Activated T-helper 1 cell treated with anti-CD3 and anti-CD28 coated beads, Interleukin-12 subunit alpha, Interleukin-12 subunit beta, Interleukin-2, Interleukin-4 antibody, amounts not matched to agents 30 ng/mL and 10 ng/mL and 1 ng/mL, durations not matched to agents 14 hours and 24 hours and 36 hours (primary cell): ENCODE measurements at regions not wholly inside any gene's neighbourhood (a gene's known extent, or its start where the extent isn't known, plus 50 kb on each side); places are given as distances from the start of the nearest gene placed in this dataset.
"Not testable (repeated sequence)": the region's sequence is repeated elsewhere in the genome, so short reads cannot be mapped to it uniquely, and the experiment has no call there.

Experiments used
- DNase-seq: peaks from one replicate; pipeline ENCODE4 v3.0.0; 2021; ENCODE audit warnings: low spot score
- H3K27ac Mint-ChIP-seq: one replicate; pipeline ENCODE4 v1.8.0; 2021; ENCODE audit warnings: mild to moderate bottlenecking, mixed read lengths
- H3K27me3 Mint-ChIP-seq: one replicate; pipeline ENCODE4 v1.8.0; 2022; ENCODE audit warnings: mild to moderate bottlenecking, moderate library complexity, mixed read lengths; ENCODE audit not compliant: insufficient read depth
- H3K36me3 Mint-ChIP-seq: one replicate; pipeline ENCODE4 v1.8.0; 2021; ENCODE audit warnings: low read depth, mixed read lengths
- H3K4me1 Mint-ChIP-seq: one replicate; pipeline ENCODE4 v1.8.0; 2021; ENCODE audit warnings: low read depth, mixed read lengths
- H3K4me3 Mint-ChIP-seq: one replicate; pipeline ENCODE4 v1.8.0; 2021; ENCODE audit warnings: mild to moderate bottlenecking, moderate library complexity, mixed read lengths
- H3K9me3 Mint-ChIP-seq: one replicate; pipeline ENCODE4 v1.8.0; 2021; ENCODE audit warnings: mixed read lengths
- intact Hi-C: fragments of 100-400 bp; cut with micrococcal nuclease; formaldehyde crosslinking; loops from one replicate; pipeline ENCODE4 v1.15.1; 2024

GRCh38 chr4:74548561-74548960 is 103.6 kb downstream of the AREG start:
- no peak for DNase-seq
- intact Hi-C loops, result no loop called here
- H3K4me1 Mint-ChIP-seq, result no peaks in the 10 kb centered on the region
- no peaks in the 10 kb centered on the region for H3K36me3 Mint-ChIP-seq
- no peak overlapping the region for H3K27ac Mint-ChIP-seq
- H3K9me3 Mint-ChIP-seq, result no peaks in the 10 kb centered on the region
- H3K4me3 Mint-ChIP-seq, result no peak overlapping the region
- H3K27me3 Mint-ChIP-seq, result no peaks in the 10 kb centered on the region

DNA sequence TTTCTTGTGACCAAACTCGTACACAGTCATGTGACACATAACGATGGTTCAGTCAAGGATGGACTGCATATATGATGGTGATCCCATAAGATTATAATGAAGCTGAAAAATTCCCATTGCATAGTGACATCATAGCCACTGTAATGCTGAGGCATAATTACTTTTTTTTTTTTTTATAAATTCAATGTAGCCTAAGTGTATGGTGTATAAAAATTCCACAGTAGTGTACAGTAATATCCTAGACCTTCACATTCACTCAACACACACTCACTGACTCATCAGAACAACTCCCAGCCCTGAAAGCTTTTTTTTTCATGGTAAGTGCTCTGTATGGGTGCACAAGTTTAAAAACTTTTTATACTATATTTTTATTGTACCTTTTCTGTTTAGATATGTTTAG is 105.0 kb downstream of the AREG start:
- H3K27ac Mint-ChIP-seq, result no peak overlapping the region
- no peaks in the 10 kb centered on the region for H3K36me3 Mint-ChIP-seq
- no peak for DNase-seq
- no peaks in the 10 kb centered on the region for H3K9me3 Mint-ChIP-seq
- H3K4me3 Mint-ChIP-seq, result no peak overlapping the region
- intact Hi-C loops, result no loop called here
- no peaks in the 10 kb centered on the region for H3K4me1 Mint-ChIP-seq
- no peaks in the 10 kb centered on the region for H3K27me3 Mint-ChIP-seq

- Mint-ChIP-seq H3K4me1 (no peaks in the 10 kb centered on the region), H3K36me3 (no peaks in the 10 kb centered on the region), H3K27ac (no peak overlapping the region), H3K4me3 (no peak overlapping the region), H3K9me3 (peaks cover 4% of the 10 kb centered on the region), H3K27me3 (no peaks in the 10 kb centered on the region)
- no peak for DNase-seq
- intact Hi-C loops, result no loop called here
Measured at GRCh38 chr4:74555231-74555630, 110.3 kb downstream of the AREG start.

DNA sequence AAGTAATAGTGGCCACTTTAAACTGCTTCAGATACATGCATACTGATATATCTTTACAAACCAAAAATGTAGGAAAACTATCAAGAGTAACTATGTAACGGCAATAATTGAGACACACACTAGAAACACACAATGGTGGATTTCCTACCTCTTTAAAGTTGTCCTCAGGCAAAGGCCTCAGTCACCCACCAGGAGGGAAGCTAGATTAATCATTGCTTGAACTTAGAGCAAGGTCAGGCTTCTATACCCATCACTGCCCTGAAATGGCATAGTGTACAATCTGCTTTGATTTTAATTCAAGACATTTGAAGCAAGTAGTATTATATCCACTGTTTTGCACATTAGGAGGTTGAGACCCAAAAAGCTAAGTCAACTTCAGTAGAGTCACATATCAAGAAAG is 110.9 kb downstream of the AREG start:
- Mint-ChIP-seq H3K27ac (no peak overlapping the region), H3K27me3 (no peaks in the 10 kb centered on the region), H3K4me3 (no peak overlapping the region), H3K36me3 (no peaks in the 10 kb centered on the region), H3K4me1 (no peaks in the 10 kb centered on the region), H3K9me3 (peaks cover 4% of the 10 kb centered on the region)
- intact Hi-C loops, result no loop called here
- no peak for DNase-seq

DNA sequence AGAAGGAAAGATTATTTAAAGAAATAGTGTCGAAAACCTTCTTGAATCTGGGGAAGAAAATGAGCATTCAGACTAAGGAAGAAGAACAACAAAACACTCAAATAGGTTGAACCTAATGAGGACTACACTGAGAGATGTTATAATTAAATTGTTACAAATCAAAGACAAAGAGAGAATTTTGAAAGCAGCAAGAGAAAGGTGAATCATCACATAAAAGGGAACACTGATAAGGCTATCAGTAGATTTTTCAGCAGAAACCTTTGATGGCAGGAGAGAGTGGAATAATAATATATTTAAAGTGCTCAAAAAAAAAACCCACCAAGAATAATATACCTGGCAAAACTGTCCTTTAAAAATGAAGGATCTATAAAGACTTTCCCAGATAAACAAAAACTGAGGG is 114.9 kb downstream of the AREG start:
- no peak for DNase-seq
- H3K4me1 Mint-ChIP-seq, result no peaks in the 10 kb centered on the region
- intact Hi-C loops, result no loop called here
- H3K4me3 Mint-ChIP-seq, result no peak overlapping the region
- no peaks in the 10 kb centered on the region for H3K27me3 Mint-ChIP-seq
- H3K27ac Mint-ChIP-seq, result no peak overlapping the region
- no peaks in the 10 kb centered on the region for H3K36me3 Mint-ChIP-seq
- peaks cover 4% of the 10 kb centered on the region for H3K9me3 Mint-ChIP-seq

DNA sequence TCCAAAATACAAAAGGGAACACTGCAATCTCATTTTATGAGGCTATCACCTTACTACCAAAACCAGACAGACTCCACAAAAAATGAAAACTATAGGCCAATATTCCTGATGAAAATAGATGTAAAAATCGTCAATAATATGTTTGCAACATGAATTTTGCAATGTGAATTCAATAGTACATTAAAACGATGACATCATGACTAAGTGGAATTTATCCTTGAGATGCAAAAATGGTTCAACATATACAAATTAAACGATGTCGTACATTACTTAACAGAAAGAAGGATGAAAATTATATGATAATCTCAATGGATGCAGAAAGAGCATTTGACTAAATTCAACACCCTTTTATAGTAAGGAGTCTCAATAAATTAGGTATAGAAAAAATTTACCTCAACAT is 123.0 kb downstream of the AREG start:
- Mint-ChIP-seq H3K27me3 (no peaks in the 10 kb centered on the region), H3K27ac (no peak overlapping the region), H3K9me3 (no peaks in the 10 kb centered on the region), H3K4me3 (no peak overlapping the region), H3K4me1 (no peaks in the 10 kb centered on the region), H3K36me3 (no peaks in the 10 kb centered on the region)
- no peak for DNase-seq
- intact Hi-C loops, result no loop called here

DNA sequence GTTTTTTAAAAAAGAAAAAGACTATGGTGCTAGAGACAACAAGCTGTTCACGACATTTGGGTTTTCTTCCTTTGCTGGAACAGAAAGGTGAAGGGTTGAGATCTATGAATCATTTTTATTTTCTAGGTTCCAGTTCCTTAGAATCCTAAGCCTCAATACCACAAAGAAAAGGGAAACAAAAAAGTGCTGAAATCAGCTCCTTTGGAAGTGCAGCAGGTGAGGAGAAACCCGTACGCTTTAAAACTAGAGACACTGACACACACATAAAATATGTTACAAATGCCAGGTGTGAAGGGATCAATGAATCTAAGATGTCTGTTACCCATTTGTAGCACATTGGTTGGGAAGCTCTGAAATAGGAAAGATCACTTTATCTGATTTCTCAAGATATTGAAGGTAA is 125.2 kb downstream of the AREG start:
- H3K4me1 Mint-ChIP-seq, result no peaks in the 10 kb centered on the region
- intact Hi-C loops, result no loop called here
- no peak overlapping the region for H3K27ac Mint-ChIP-seq
- H3K9me3 Mint-ChIP-seq, result no peaks in the 10 kb centered on the region
- H3K27me3 Mint-ChIP-seq, result no peaks in the 10 kb centered on the region
- DNase-seq, result no peak
- no peaks in the 10 kb centered on the region for H3K36me3 Mint-ChIP-seq
- no peak overlapping the region for H3K4me3 Mint-ChIP-seq

DNA sequence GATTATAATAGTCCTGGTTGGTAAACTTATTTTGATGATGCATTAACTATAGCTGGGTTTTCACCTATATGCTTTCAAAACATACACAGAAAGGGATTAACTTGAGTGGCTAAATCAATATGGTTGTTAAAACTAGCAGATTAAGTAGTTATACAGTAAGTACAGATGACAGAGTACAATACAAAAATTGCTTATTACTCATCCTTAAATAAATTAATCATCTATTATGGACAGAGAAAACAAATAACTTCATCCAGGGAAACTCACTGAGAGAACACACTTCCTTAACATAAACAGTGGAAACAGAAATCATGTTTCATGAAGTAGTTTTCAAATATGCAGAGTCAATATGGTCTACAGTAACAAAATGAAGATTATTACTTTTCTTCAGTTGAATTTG is 133.4 kb downstream of the AREG start:
- Mint-ChIP-seq H3K36me3 (no peaks in the 10 kb centered on the region), H3K27me3 (peaks cover 1% of the 10 kb centered on the region), H3K4me1 (no peaks in the 10 kb centered on the region), H3K4me3 (no peak overlapping the region), H3K27ac (no peak overlapping the region), H3K9me3 (no peaks in the 10 kb centered on the region)
- no peak for DNase-seq
- intact Hi-C loops, result no loop called here

DNA sequence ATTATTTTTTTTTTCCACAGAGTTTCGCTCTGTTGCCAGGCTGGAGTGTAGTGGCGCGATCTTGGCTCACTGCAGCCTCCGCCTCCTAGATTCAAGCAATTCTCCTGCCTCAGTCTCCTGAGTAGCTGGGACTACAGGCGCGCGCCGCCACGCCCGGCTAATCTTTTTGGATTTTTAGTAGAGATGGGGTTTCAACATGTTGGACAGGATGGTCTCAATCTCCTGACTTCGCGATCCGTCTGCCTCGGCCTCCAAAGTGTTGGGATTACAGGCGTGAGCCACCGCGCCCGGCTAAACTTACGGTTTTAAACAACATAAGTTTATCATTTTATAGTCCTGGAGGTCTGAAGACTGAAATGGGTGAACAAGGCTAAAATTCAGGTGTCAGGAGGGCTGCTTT is 133.9 kb downstream of the AREG start:
- H3K36me3 Mint-ChIP-seq, intact Hi-C loops, H3K27ac Mint-ChIP-seq, H3K9me3 Mint-ChIP-seq, DNase-seq, H3K4me1 Mint-ChIP-seq, H3K4me3 Mint-ChIP-seq, H3K27me3 Mint-ChIP-seq: not testable (repeated sequence)

DNA sequence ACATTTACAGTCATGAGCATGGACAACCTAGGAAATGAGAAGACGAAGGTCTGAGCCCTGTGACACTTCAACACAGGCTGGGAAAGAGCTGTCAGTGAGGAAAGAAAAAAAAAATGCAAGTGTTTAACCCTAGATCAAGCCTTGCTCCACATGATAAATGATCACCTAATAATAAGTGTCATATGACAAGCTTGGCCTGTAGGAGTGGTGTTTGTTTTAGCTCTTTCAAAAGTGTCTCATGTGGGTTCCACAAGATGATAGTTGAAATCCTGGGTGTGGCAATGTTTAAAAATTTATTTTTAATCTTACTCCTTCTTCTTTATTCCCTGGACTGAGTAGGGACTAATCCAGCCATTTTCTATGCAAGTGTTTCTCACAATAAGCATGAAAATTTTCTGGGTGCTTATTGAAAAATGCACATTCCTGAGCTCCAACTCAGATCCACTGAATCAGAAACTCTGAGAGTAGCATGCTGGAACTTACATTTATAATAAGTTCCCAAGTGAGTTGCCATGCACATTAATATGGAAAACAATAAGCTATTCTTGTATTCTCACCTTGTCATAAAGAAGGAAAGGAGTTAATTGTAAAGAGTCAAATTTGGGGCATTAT is 138.3 kb downstream of the AREG start:
- H3K27ac Mint-ChIP-seq, result no peak overlapping the region
- no peak for DNase-seq
- no peak overlapping the region for H3K4me3 Mint-ChIP-seq
- peaks cover 1% of the 10 kb centered on the region for H3K27me3 Mint-ChIP-seq
- H3K36me3 Mint-ChIP-seq, result no peaks in the 10 kb centered on the region
- H3K4me1 Mint-ChIP-seq, result no peaks in the 10 kb centered on the region
- intact Hi-C loops, result no loop called here
- H3K9me3 Mint-ChIP-seq, result no peaks in the 10 kb centered on the region

GRCh38 chr4:74583757-74584156 is 138.8 kb downstream of the AREG start:
- intact Hi-C loops, result no loop called here
- peaks cover 1% of the 10 kb centered on the region for H3K27me3 Mint-ChIP-seq
- no peak for DNase-seq
- no peaks in the 10 kb centered on the region for H3K36me3 Mint-ChIP-seq
- H3K27ac Mint-ChIP-seq, result no peak overlapping the region
- no peak overlapping the region for H3K4me3 Mint-ChIP-seq
- no peaks in the 10 kb centered on the region for H3K4me1 Mint-ChIP-seq
- no peaks in the 10 kb centered on the region for H3K9me3 Mint-ChIP-seq

GRCh38 chr4:74588350-74588749 is 143.4 kb downstream of the AREG start:
- Mint-ChIP-seq H3K27me3 (no peaks in the 10 kb centered on the region), H3K27ac (no peak overlapping the region), H3K9me3 (no peaks in the 10 kb centered on the region), H3K4me3 (no peak overlapping the region), H3K36me3 (no peaks in the 10 kb centered on the region), H3K4me1 (no peaks in the 10 kb centered on the region)
- intact Hi-C loops, result no loop called here
- DNase-seq, result no peak

DNA sequence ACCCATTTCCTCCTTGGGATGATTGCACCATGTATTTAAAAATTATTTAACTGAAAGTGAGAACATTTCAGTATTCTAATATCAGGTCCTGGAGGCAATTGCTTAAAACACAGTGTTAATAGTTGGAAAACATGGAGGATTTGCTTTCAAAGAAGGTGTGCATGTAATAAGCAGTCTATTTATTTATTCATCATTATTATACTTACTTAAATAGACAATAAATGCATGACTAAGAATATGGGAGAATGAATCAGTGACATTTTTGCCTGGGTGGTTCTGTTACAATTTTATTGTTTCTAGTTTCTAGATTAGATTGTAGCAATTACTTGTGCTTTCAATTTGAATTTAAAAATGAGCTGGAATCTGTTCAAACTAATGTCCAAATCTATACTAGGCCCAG is 145.5 kb downstream of the AREG start:
- Mint-ChIP-seq H3K36me3 (no peaks in the 10 kb centered on the region), H3K27me3 (no peaks in the 10 kb centered on the region), H3K4me3 (no peak overlapping the region), H3K4me1 (no peaks in the 10 kb centered on the region), H3K9me3 (no peaks in the 10 kb centered on the region), H3K27ac (no peak overlapping the region)
- intact Hi-C loops, result no loop called here
- DNase-seq, result no peak

DNA sequence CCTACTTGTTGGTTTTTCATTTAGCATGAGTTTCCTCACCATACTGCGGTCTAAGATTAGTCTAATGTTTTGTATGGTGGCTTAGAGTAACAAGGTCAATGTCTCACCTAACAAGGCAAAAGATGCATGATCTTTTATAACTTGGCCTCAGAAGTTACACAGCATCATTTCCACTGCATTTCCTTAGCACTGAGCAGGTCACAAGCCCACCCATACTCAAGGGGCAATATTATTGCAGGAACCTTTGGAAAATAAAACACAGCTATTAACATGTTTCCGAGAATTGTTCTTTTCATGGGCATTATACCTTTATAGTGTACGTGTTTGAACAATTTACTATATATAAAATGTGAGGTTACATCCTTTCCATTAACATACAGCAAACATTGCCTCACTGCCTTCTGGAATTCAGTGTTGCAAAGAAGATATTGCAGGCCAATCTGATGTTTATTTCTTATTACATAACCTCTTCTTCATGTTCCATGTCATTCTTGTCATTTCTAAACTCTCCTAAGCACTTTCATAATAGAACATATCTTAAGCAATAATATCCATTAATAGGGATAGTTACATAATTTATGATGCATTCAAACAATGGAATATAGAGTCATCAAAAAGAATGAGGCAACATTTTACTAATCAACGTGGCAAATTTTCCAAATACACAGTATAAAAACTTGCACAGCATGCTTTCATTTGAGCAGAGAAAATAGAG is 153.8 kb downstream of the AREG start:
- DNase-seq, result no peak
- intact Hi-C loops, result no loop called here
- Mint-ChIP-seq H3K27ac (no peak overlapping the region), H3K9me3 (peaks cover 8% of the 10 kb centered on the region), H3K4me1 (no peaks in the 10 kb centered on the region), H3K27me3 (no peaks in the 10 kb centered on the region), H3K36me3 (no peaks in the 10 kb centered on the region), H3K4me3 (no peak overlapping the region)
